Ishikawa (cell line): ENCODE measurements at regions not wholly inside any gene's neighbourhood (a gene's known extent, or its start where the extent isn't known, plus 50 kb on each side); places are given as distances from the start of the nearest gene placed in this dataset.

Experiments used
- CEBPB ChIP-seq: IDR thresholded peaks from 2 replicates; pipeline ENCODE4 v1.6.1; 2012
- CREB1 ChIP-seq: IDR thresholded peaks from 2 replicates; pipeline ENCODE4 v1.6.1; 2012; ENCODE audit warnings: low read depth
- EGR1 ChIP-seq: IDR thresholded peaks from 2 replicates; pipeline ENCODE4 v1.6.1; 2012
- EP300 ChIP-seq: IDR thresholded peaks from 2 replicates; pipeline ENCODE4 v1.6.1; 2012; ENCODE audit warnings: borderline replicate concordance
- FOXM1 ChIP-seq: IDR thresholded peaks from 2 replicates; pipeline ENCODE4 v1.6.1; 2012; ENCODE audit warnings: low read depth, borderline replicate concordance
- MAX ChIP-seq: IDR thresholded peaks from 2 replicates; pipeline ENCODE4 v1.6.1; 2012
- NFIC ChIP-seq: IDR thresholded peaks from 2 replicates; pipeline ENCODE4 v1.6.1; 2012
- RAD21 ChIP-seq: IDR thresholded peaks from 2 replicates; pipeline ENCODE4 v1.6.1; 2012; ENCODE audit warnings: low read depth
- REST ChIP-seq: IDR thresholded peaks from 2 replicates; pipeline ENCODE4 v1.6.1; 2012; ENCODE audit warnings: low read depth, mild to moderate bottlenecking
- TAF1 ChIP-seq: IDR thresholded peaks from 2 replicates; pipeline ENCODE4 v1.6.1; 2012; ENCODE audit warnings: low read depth, mild to moderate bottlenecking
- TCF12 ChIP-seq: IDR thresholded peaks from 2 replicates; pipeline ENCODE4 v1.6.1; 2012; ENCODE audit warnings: low read depth
- TEAD4 ChIP-seq: IDR thresholded peaks from 2 replicates; pipeline ENCODE4 v1.6.1; 2012
- YY1 ChIP-seq: IDR thresholded peaks from 2 replicates; pipeline ENCODE4 v1.6.1; 2012; ENCODE audit warnings: low read depth
- ZBTB7A ChIP-seq: IDR thresholded peaks from 2 replicates; pipeline ENCODE4 v1.6.1; 2012; ENCODE audit warnings: low read depth

GRCh38 chr15:95772982-95773381 lies 557.5 kb upstream of the NR2F2 start:
- no peak for TF ChIP-seq EP300
- no peak for TF ChIP-seq REST
- no peak for TF ChIP-seq CREB1
- no peak for TF ChIP-seq MAX
- no peak for TF ChIP-seq TCF12
- TF ChIP-seq TEAD4 = no peak
- no peak for TF ChIP-seq TAF1
- TF ChIP-seq RAD21 = no peak
- no peak for TF ChIP-seq EGR1
- TF ChIP-seq FOXM1 = no peak
- no peak for TF ChIP-seq CEBPB
- TF ChIP-seq YY1 = no peak
- no peak for TF ChIP-seq NFIC
- no peak for TF ChIP-seq ZBTB7A
